Uterus (tissue), 2 donors: ENCODE measurements at regions not wholly inside any gene's neighbourhood (a gene's known extent, or its start where the extent isn't known, plus 50 kb on each side); places are given as distances from the start of the nearest gene placed in this dataset.

Experiments used
- POLR2A ChIP-seq, 2 donors: fragments of 450-650 bp; IDR thresholded peaks; one replicate each; pipeline ENCODE4 v1.6.1; 2016; ENCODE audit warnings: antibody characterized with exemption in 2 of 2, mild to moderate bottlenecking in 1 of 2, moderate library complexity in 1 of 2
- TF ChIP-seq, protein P1 (sequence below), 4 experiments: fragments of 200-600 bp in 2 of 4; fragments of 450-650 bp in 2 of 4; sonication (generic) in 2 of 4; IDR thresholded peaks; one replicate each; pipeline ENCODE4 v1.5.1; 2016 to 2019; ENCODE audit warnings: antibody characterized with exemption in 4 of 4, mild to moderate bottlenecking in 2 of 4, moderate library complexity in 1 of 4

GRCh38 chr4:32396507-32397070 is 1676.4 kb downstream of the PCDH7 start:
- TF ChIP-seq, protein P1, sequence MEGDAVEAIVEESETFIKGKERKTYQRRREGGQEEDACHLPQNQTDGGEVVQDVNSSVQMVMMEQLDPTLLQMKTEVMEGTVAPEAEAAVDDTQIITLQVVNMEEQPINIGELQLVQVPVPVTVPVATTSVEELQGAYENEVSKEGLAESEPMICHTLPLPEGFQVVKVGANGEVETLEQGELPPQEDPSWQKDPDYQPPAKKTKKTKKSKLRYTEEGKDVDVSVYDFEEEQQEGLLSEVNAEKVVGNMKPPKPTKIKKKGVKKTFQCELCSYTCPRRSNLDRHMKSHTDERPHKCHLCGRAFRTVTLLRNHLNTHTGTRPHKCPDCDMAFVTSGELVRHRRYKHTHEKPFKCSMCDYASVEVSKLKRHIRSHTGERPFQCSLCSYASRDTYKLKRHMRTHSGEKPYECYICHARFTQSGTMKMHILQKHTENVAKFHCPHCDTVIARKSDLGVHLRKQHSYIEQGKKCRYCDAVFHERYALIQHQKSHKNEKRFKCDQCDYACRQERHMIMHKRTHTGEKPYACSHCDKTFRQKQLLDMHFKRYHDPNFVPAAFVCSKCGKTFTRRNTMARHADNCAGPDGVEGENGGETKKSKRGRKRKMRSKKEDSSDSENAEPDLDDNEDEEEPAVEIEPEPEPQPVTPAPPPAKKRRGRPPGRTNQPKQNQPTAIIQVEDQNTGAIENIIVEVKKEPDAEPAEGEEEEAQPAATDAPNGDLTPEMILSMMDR (IDR thresholded peaks at IDR 0.05) = no peak
- no peak for TF ChIP-seq POLR2A (IDR thresholded peaks at IDR 0.05)
